ENCODE measurements at regions not wholly inside any gene's neighbourhood (a gene's known extent, or its start where the extent isn't known, plus 50 kb on each side); places are given as distances from the start of the nearest gene placed in this dataset.

DNA sequence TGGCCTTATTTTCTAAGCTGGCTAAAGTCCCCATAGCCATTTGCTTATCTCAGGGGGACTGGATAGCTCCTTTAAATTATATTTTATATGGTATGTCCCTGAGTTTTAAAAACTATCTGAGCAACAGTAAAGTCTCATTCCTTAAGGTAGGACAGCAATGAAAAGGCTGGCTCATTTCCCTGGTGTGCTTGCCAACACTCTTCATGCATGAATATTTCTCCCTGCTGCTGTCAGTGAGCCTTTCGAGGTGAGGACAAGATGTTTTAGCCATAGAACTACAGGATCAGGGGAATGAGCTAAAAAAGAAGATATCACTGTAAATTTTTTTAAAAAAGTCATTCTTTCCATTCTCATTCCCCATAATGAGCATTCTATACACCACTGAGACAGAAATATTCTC, 427.3 kb upstream of the FAM241A start (continued):
- TF ChIP-seq, protein P1, sequence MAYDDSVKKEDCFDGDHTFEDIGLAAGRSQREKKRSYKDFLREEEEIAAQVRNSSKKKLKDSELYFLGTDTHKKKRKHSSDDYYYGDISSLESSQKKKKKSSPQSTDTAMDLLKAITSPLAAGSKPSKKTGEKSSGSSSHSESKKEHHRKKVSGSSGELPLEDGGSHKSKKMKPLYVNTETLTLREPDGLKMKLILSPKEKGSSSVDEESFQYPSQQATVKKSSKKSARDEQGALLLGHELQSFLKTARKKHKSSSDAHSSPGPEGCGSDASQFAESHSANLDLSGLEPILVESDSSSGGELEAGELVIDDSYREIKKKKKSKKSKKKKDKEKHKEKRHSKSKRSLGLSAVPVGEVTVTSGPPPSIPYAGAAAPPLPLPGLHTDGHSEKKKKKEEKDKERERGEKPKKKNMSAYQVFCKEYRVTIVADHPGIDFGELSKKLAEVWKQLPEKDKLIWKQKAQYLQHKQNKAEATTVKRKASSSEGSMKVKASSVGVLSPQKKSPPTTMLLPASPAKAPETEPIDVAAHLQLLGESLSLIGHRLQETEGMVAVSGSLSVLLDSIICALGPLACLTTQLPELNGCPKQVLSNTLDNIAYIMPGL (CRISPR knock-in tag; IDR thresholded peaks at IDR 0.05; ENCODE audit: borderline replicate concordance), result no peak
- TF ChIP-seq FOSL2 (IDR thresholded peaks at IDR 0.05) (no peak), FOSL2 (CRISPR knock-in tag; IDR thresholded peaks at IDR 0.05) (no peak), MAZ (IDR thresholded peaks at IDR 0.05; ENCODE audit: borderline replicate concordance, low read depth, low read length) (no peak), CEBPB (IDR thresholded peaks at IDR 0.05) (no peak), KDM1A (IDR thresholded peaks at IDR 0.05; ENCODE audit: low read depth) (no peak), HEYL (CRISPR knock-in tag; IDR thresholded peaks at IDR 0.05) (no peak), KDM5A (IDR thresholded peaks at IDR 0.05) (no peak), FOXS1 (CRISPR knock-in tag; IDR thresholded peaks at IDR 0.05) (no peak)

- no peak for FAIRE-seq
- H3K4me3 ChIP-seq, result no peak overlapping the region
- CTCF ChIA-PET, result no interaction called here
- POLR2A ChIA-PET, result no interaction called here
- H3K4me2 ChIP-seq, result no peak overlapping the region
- no peak for TF ChIP-seq NPAS2 (CRISPR knock-in tag; IDR thresholded peaks at IDR 0.05; ENCODE audit: borderline replicate concordance)
- no peak for TF ChIP-seq RFX5 (IDR thresholded peaks at IDR 0.05)
- no peak for TF ChIP-seq HOXB5 (CRISPR knock-in tag; IDR thresholded peaks at IDR 0.05)
- no peak for TF ChIP-seq MAX (IDR thresholded peaks at IDR 0.05)
- no peak for TF ChIP-seq MAFK (IDR thresholded peaks at IDR 0.05; ENCODE audit: partially characterized antibody)
- no peak for TF ChIP-seq EP300 (IDR thresholded peaks at IDR 0.05)
- no peak for TF ChIP-seq ATOH8 (CRISPR knock-in tag; IDR thresholded peaks at IDR 0.05; ENCODE audit: low read depth)
- TF ChIP-seq POLR2AphosphoS2 (conservative IDR thresholded peaks at IDR 0.05; ENCODE audit: low read length), result no peak
- TF ChIP-seq POLR2A (IDR thresholded peaks at IDR 0.05; ENCODE audit: low read length), result no peak
- TF ChIP-seq, protein P1 (CRISPR knock-in tag; IDR thresholded peaks at IDR 0.05; ENCODE audit: borderline replicate concordance), result no peak
- no peak for TF ChIP-seq CHD2 (IDR thresholded peaks at IDR 0.05; ENCODE audit: low read length, partially characterized antibody)
- TF ChIP-seq GATA3 (IDR thresholded peaks at IDR 0.05; ENCODE audit: borderline replicate concordance), result no peak
- TF ChIP-seq RCOR1 (IDR thresholded peaks at IDR 0.05; ENCODE audit: low read depth, low read length), result no peak
- no peak for TF ChIP-seq RAD21 (conservative IDR thresholded peaks at IDR 0.05 in 1 of 2, IDR thresholded peaks at IDR 0.05 in 1 of 2)
- TF ChIP-seq MYC (IDR thresholded peaks at IDR 0.05; ENCODE audit: borderline replicate concordance, low read length), result no peak
- no peak for TF ChIP-seq FOXS1 (CRISPR knock-in tag; IDR thresholded peaks at IDR 0.05)
- TF ChIP-seq PBX3 (IDR thresholded peaks at IDR 0.05), result no peak
- TF ChIP-seq ESRRA (IDR thresholded peaks at IDR 0.05; ENCODE audit: borderline replicate concordance, low read length), result no peak
- TF ChIP-seq, protein P2, sequence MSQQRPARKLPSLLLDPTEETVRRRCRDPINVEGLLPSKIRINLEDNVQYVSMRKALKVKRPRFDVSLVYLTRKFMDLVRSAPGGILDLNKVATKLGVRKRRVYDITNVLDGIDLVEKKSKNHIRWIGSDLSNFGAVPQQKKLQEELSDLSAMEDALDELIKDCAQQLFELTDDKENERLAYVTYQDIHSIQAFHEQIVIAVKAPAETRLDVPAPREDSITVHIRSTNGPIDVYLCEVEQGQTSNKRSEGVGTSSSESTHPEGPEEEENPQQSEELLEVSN (IDR thresholded peaks at IDR 0.05; ENCODE audit: borderline replicate concordance, low read depth), result no peak
- TF ChIP-seq HOXB13 (CRISPR knock-in tag; IDR thresholded peaks at IDR 0.05; ENCODE audit: low read depth), result no peak
- no peaks in the 10 kb centered on the region for H3K4me1 ChIP-seq
- no peak for DNase-seq (ENCODE audit: low read depth in 1 of 2, low spot score in 1 of 2)
- H3K9me3 ChIP-seq, result no peaks in the 10 kb centered on the region
- H3K27ac ChIP-seq, result no peak overlapping the region
- no peak for ATAC-seq
- WGBS (ENCODE audit: missing lambda C conversion rate), result 25% methylated on average over 3 of the region's 3 CpGs
Measured at GRCh38 chr4:111718763-111719559, 426.3 kb upstream of the FAM241A start.
